Heart left ventricle (tissue), 13 donors: ENCODE measurements at regions not wholly inside any gene's neighbourhood (a gene's known extent, or its start where the extent isn't known, plus 50 kb on each side); places are given as distances from the start of the nearest gene placed in this dataset.

Experiments used
- CTCF ChIP-seq, 12 donors: fragments of 200-600 bp; sonication (generic) in 4 of 12; IDR thresholded peaks; one replicate each; pipeline versions ENCODE4 v1.5.0 to v1.8.0; 2018 to 2022; ENCODE audit warnings: antibody characterized with exemption in 12 of 12, mild to moderate bottlenecking in 5 of 12
- POLR2A ChIP-seq, 2 donors: fragments of 450-650 bp; IDR thresholded peaks; one replicate each; pipeline ENCODE4 v1.6.1; 2017; ENCODE audit warnings: antibody characterized with exemption in 2 of 2, mild to moderate bottlenecking in 2 of 2, moderate library complexity in 2 of 2
- donor health status: ischemic (EF 13 %, LVEDD 7.1; RV severe dilation, severe dysfunction).
- donor health status: DM: no; HTN: yes; CAD: no.
- donor health status: DM: no; HTN: no; CAD: no.
- donor health status: ischemic (EF 25% LVEDD 6.9; RV normal size, moderate dysfunction).
- donor health status: ischemic (EF 25% LVEDD 5.7; RV mildly dilated, moderate dysfunction).
- donor health status: ischemic (EF 35%, LVEDD 5.7; RV mildly dilated, moderate dysfunction).
- donor health status: nonischemic (EF 11% LVEDD 7.7; RV severe dilation, severe dysfunction).
- donor health status: DM: yes; HTN: yes; CAD: no.
- donor health status: PGD.
- donor health status: ischemic (EF 29% LVEDD 5.4; RV normal size, mild dysfunction).
- donor health status: nonischemic (EF 23%, LVEDD 6.1; RV moderate dilation, normal function).

- TF ChIP-seq CTCF (IDR thresholded peaks at IDR 0.05) (no peak), POLR2A (IDR thresholded peaks at IDR 0.05) (no peak)
These were observed 295.1 kb downstream of the CDK5RAP2 start for GRCh38 chr9:120284821-120285220.
